DLD1 (cell line): ENCODE measurements at regions not wholly inside any gene's neighbourhood (a gene's known extent, or its start where the extent isn't known, plus 50 kb on each side); places are given as distances from the start of the nearest gene placed in this dataset.

Experiments used
- in situ Hi-C: cut with HindIII; loops from 2 replicates; pipeline ENCODE4 v1.10.0; 2017; ENCODE audit warnings: low sequenced_read_pairs

DNA sequence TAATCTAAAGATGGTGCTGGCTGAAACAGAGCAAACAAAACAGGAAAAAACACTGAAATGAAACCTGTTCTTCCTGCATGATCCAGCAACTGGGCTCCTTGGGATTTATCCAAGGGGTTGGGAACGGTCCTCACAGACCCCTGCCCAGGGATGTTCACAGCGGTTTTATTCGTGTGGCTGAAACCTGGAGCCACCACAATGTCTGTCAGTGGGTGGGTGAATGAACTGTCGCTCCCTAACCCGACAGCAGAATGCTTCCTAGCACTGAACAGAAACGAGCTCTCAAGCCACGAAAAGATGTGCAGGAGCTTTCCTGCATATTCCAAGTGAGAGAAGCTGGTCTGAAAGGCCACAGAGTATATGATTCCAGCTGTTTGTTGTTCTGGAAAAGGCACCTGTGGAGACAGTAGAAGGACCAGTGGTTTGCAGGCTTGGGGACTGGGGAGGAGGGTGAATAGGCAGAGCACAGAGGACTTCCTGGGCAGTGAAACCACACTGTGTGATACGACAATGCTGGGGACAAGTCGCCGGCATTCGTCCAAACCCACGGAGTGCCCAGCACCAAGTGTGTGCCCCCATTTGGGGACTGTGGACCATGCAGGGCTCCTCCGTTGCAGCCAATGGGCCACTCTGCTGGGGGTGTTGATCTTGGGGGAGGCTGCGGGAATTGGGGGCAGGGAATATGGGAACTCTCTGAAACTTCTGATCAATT lies 73.9 kb downstream of the TEX29 start:
- in situ Hi-C loops, result no loop called here

- in situ Hi-C loops, result no loop called here
Observed at GRCh38 chr13:111395511-111396393, 75.3 kb downstream of the TEX29 start.

DNA sequence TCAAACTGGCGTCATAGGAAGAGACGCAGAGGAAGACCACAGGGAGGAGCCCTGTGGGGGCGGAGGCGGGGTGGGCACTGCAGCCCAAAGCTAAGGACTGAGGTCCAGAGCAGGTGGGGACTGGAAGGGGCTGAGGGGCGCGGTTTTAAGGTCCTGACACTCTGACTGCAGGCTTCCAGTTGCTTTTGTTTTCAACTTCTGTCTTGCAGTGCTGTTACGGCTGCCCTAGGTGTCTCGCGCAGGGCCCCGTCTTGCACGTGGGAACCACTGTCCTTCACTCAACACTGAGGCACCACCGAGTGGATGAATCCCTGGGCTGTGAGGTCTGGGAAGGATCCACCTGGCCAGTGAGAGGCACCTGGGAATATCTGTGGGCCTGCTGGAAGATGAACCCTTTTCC lies 76.0 kb downstream of the TEX29 start:
- in situ Hi-C loops, result no loop called here

GRCh38 chr13:111397202-111397880 lies 76.9 kb downstream of the TEX29 start:
- in situ Hi-C loops, result no loop called here

DNA sequence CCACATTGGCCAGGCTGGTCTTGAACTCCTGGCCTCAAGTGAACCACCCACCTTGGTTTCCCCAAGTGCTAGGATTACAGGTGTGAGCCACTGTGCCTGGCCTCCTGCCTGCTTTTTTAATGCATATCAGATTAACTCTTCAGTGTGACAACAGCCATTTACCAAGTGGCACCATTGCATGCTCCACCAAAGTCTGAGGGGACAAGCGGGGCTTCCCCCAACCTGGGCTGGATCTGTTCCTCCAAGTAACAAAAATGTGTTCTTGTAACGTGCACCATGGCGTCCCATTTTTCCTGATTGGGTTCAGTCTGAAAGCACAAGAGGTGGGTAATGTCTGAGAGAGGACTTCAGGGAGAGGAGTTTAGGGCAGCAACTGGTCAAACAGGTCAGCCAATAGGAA lies 77.8 kb downstream of the TEX29 start:
- in situ Hi-C loops, result no loop called here

GRCh38 chr13:111398715-111399299 lies 78.4 kb downstream of the TEX29 start:
- in situ Hi-C loops, result no loop called here

DNA sequence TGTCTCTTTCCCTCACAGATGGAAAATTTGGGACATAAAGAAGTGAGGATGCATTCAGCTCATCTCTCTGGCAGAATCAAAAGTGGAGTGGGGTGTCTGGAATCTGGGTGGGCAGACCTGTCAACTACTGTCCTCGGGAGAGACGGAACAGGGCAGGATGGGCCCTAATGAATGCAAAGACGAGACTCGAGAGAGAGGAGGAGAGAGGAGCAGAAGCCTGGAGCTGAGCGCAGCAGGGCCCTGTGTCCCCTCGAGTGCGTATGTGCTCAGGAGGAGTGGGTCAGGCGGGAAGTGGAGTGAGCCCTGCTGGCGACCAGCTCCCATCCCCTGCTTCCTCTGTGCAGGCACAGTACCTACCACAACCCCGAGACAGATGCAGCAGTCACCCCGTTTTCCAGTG lies 78.9 kb downstream of the TEX29 start:
- in situ Hi-C loops, result no loop called here

GRCh38 chr13:111399776-111400538 lies 79.5 kb downstream of the TEX29 start:
- in situ Hi-C loops, result no loop called here

- in situ Hi-C loops, result no loop called here
Observed at GRCh38 chr13:111401151-111401550, 80.7 kb downstream of the TEX29 start.

DNA sequence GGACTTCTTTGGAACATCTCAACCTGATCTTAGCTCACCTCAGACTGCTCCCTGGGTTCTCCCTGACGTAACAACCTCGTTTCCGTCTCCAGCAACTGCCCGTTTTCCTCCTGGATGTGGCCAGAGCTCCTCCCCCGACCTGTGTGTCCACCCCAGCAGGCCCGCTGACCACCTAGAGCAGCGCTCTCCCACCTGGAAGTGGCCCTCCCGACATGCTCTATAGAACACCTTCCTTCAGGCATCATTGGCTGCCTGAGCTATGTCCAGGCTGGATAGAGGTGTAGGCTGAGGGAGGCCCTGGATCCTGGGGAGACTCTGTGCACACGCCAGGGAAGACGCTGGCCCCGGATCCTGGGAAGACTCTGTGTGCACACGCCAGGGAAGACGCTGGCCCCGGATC lies 81.3 kb downstream of the TEX29 start:
- in situ Hi-C loops, result no loop called here

DNA sequence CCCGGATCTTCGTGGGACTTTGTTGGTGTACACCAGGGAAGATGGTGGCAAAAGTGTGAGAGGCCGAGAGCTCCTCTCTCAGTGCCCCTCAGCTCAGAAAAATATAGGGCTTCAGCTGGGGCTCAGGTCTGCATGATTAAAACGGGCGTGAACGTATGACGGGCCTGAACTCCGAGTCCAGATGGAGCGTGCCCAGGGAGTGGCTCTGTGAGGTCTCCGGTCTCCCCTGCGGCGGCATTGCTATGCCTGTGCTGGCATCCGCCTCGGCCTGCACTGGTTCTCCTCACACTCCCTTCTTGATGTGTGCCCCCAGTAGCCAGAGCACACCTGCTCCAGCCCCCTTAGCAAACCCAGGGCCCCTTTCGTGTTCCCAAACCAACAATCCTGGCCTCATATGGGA lies 82.0 kb downstream of the TEX29 start:
- in situ Hi-C loops, result no loop called here

DNA sequence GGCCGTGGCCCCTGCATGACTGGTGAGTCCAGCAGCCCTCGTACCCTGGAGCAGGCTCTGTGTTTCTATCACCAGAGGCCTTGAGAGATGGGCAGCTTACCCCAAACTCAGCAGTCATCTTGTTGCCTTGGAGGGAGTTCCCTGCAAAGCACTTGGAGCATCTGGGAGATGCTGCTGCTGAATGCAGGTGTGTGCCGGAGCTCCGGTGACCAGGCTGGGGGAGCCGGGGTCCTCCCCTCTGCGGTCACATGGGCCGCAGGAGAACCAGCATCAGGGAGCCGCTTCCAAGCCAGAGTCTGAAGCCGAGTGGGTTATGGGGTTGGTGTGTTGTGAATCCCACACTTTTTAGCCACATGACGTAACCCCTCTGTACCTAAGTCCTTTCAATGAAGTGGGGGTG lies 82.8 kb downstream of the TEX29 start:
- in situ Hi-C loops, result no loop called here

DNA sequence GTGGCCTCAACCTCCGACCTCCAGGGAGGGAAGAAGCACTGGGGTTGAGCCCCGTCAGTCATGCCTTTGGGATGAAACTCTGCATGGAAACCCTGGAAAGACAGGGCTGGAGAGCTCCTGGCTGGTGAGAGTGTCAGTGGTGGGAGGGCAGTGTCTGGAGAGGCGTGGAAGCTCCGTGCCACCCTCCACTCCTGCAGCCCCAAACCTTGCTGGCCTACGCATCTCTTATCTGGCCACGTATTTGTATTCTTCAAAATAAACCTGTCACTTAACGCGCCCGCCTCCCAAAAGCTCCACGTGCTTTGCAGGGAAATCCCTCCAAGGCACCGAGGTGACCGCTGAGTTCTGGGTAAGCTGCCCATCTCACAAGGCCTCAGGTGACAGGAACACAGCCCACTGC lies 84.3 kb downstream of the TEX29 start:
- in situ Hi-C loops, result no loop called here

- in situ Hi-C loops, result no loop called here
Observed at GRCh38 chr13:111406636-111407035, 86.2 kb downstream of the TEX29 start.

DNA sequence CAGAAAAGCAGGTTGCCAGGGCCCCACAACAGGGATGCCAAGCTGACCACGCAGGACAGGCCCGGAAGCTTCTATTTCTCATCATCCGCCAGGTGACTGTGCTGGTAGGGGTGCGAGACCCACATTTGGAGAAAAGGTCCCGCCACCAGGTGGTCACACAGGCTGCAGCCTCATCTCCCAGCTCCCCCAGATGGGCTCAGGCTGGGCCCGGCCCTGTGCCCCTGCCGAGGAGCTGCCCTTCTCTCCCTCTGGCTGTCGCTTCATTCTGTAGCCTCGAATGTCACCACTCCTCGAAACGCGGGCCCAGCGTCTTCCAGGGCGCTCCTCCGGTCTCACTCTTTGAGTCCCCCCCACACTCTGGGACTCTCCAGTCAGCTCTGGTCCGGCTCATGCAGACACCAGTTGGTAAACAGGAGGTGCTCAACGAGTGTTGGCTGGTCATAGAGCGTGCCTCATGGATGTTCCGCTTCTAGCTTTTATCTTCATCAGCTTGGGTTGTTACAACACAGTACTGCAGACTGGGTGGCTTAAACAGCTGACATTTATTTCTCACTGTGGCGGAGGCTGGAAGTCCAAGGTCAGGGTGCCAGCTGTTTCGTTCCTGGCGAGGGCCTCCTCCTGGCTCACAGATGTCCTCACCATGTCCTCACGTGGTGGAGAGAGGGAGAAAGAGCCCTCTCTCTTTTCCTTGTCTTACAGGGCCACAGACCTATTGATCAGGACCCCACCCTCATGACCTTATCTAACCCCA lies 87.1 kb downstream of the TEX29 start:
- in situ Hi-C loops, result no loop called here

DNA sequence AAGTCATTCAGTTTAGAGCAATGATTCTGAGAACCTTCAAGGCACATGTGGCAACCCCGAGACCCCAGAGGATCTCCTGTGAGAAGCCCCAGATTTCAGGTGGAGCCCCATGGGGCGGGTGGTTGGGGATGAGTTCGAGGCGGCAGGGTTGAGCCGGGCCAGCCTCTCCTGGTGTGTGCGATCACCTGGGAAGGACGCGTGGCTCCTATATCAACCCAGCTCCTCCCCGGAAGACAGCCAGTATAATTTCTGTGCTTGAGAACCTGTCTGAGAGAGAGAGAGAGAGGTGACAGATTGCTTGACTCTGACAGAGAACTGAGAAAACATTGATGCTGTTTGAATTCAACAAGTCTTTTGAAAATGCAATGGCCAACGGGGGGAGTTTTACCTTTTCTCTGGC lies 89.0 kb downstream of the TEX29 start:
- in situ Hi-C loops, result no loop called here

DNA sequence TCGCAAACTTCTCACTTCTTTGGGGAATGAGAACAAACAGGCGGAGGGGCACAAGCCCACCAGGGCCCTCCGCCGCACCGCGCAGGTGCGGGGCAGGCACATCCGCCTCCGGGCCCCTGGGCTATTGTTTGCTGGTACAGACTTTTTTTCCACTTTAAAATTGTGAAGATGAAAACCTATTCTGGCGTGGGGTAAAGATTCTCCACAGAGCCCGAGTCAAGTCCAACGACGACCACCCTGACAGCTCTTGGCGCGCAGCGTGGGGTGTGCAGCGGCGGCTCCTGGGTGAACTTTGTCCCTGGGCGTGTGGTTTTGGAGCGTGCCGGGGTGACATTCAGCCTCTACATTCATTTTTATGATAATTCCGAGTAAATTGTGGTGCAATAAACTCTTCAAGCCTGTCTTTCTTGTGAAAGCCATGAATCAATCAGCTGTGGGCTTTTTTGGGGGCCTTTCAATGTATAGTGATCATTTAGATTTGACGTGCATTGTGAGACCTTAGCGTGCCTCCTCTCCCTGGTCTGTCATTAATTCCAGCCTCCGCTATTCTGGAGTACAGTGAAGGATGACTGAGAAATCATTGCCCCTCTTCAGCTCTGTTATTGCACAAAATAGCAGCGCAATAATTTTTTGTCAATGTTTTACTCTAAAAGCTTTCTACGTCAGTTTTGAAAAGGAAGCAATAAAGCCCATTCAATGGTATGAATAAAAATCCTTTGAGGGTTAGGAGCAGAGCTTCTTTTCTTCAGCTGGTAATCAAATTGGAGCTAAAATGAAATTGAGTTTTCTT lies 90.0 kb downstream of the TEX29 start:
- in situ Hi-C loops, result no loop called here

GRCh38 chr13:111411151-111411858 lies 90.9 kb downstream of the TEX29 start:
- in situ Hi-C loops, result no loop called here
